DND-41 (cell line): ENCODE measurements at regions not wholly inside any gene's neighbourhood (a gene's known extent, or its start where the extent isn't known, plus 50 kb on each side); places are given as distances from the start of the nearest gene placed in this dataset.

Source experiments
- CTCF ChIP-seq: IDR thresholded peaks from 2 replicates; pipeline ENCODE4 v1.5.1; 2012; ENCODE audit warnings: borderline replicate concordance, low read length, moderate library complexity, mild to moderate bottlenecking; ENCODE audit not compliant: poor library complexity, severe bottlenecking; ENCODE audit errors: extremely low read depth
- EZH2 ChIP-seq: IDR thresholded peaks from 3 replicates; pipeline ENCODE4 v1.6.1; 2012; ENCODE audit warnings: borderline replicate concordance, low read depth, mild to moderate bottlenecking, moderate library complexity, low read length, inconsistent platforms; ENCODE audit not compliant: severe bottlenecking

- TF ChIP-seq CTCF (no peak), EZH2 (no peak)
These were observed 636.7 kb downstream of the PCDH7 start for GRCh38 chr4:31356839-31357238.
